Liver (tissue), 8 donors: ENCODE measurements at regions not wholly inside any gene's neighbourhood (a gene's known extent, or its start where the extent isn't known, plus 50 kb on each side); places are given as distances from the start of the nearest gene placed in this dataset.

Experiments used
- DNase-seq: peaks from one replicate; pipeline ENCODE4 v3.0.0-alpha.2; 2017; ENCODE audit warnings: low spot score
- H3K27ac ChIP-seq, 2 donors: one replicate each; pipeline ENCODE4 v1.7.0; 2013; ENCODE audit warnings: inconsistent platforms in 2 of 2, low read length in 2 of 2, control low read depth in 1 of 2, low read depth in 1 of 2, mild to moderate bottlenecking in 1 of 2
- H3K27me3 ChIP-seq, 4 donors: one replicate each; pipeline versions ENCODE4 v1.6.1 to v1.7.0; 2013; ENCODE audit warnings: low read length in 3 of 4, inconsistent platforms in 1 of 4, mild to moderate bottlenecking in 1 of 4, moderate library complexity in 1 of 4; ENCODE audit not compliant: control insufficient read depth in 4 of 4, insufficient read depth in 4 of 4
- H3K36me3 ChIP-seq, 4 donors: one replicate each; pipeline versions ENCODE4 v1.6.1 to v1.7.0; 2013; ENCODE audit warnings: low read length in 3 of 4, mild to moderate bottlenecking in 3 of 4, low read depth in 1 of 4, moderate library complexity in 1 of 4; ENCODE audit not compliant: control insufficient read depth in 4 of 4, insufficient read depth in 3 of 4
- H3K4me1 ChIP-seq, 4 donors: one replicate each; pipeline versions ENCODE4 v1.6.1 to v1.7.0; 2013; ENCODE audit warnings: low read length in 3 of 4, mild to moderate bottlenecking in 3 of 4, moderate library complexity in 1 of 4; ENCODE audit not compliant: control insufficient read depth in 4 of 4, insufficient read depth in 4 of 4
- H3K4me3 ChIP-seq, 3 donors: one replicate each; pipeline versions ENCODE4 v1.6.1 to v1.7.0; 2013; ENCODE audit warnings: low read length in 3 of 3, control low read depth in 1 of 3, low read depth in 1 of 3, mild to moderate bottlenecking in 1 of 3
- H3K9ac ChIP-seq, 2 donors: one replicate each; pipeline ENCODE4 v1.7.0; 2013; ENCODE audit warnings: low read length in 2 of 2, mild to moderate bottlenecking in 2 of 2, moderate library complexity in 2 of 2, control low read depth in 1 of 2, low read depth in 1 of 2
- H3K9me3 ChIP-seq, 4 donors: one replicate each; pipeline versions ENCODE4 v1.6.1 to v1.7.0; 2013; ENCODE audit warnings: low read length in 3 of 4; ENCODE audit not compliant: control insufficient read depth in 4 of 4
- ATF3 ChIP-seq: IDR thresholded peaks from 2 replicates; pipeline ENCODE4 v1.6.1; 2016; ENCODE audit warnings: antibody characterized with exemption
- EGR1 ChIP-seq, 2 donors: IDR thresholded peaks; 2 replicates each; pipeline ENCODE4 v1.6.1; 2016 to 2018; ENCODE audit warnings: antibody characterized with exemption in 2 of 2, low read depth in 2 of 2
- FOXA1 ChIP-seq: IDR thresholded peaks from 2 replicates; pipeline ENCODE4 v1.6.1; 2016; ENCODE audit warnings: antibody characterized with exemption
- FOXA2 ChIP-seq: IDR thresholded peaks from 2 replicates; pipeline ENCODE4 v1.6.1; 2016; ENCODE audit warnings: antibody characterized with exemption
- GABPA ChIP-seq, 2 donors: IDR thresholded peaks in 1 of 2; conservative IDR thresholded peaks in 1 of 2; 2 replicates each; pipeline ENCODE4 v1.6.1; 2016; ENCODE audit warnings: antibody characterized with exemption in 2 of 2, mild to moderate bottlenecking in 1 of 2, moderate library complexity in 1 of 2
- HNF4A ChIP-seq, 2 donors: conservative IDR thresholded peaks; 2 replicates each; pipeline ENCODE4 v1.6.1; 2016; ENCODE audit warnings: antibody characterized with exemption in 2 of 2, mild to moderate bottlenecking in 2 of 2
- JUND ChIP-seq, 2 donors: IDR thresholded peaks; 2 replicates each; pipeline ENCODE4 v1.6.1; 2016; ENCODE audit warnings: antibody characterized with exemption in 2 of 2
- MAX ChIP-seq: IDR thresholded peaks from 2 replicates; pipeline ENCODE4 v1.6.1; 2016; ENCODE audit warnings: antibody characterized with exemption
- NR2F2 ChIP-seq: IDR thresholded peaks from 2 replicates; pipeline ENCODE4 v1.6.1; 2016; ENCODE audit warnings: antibody characterized with exemption
- RAD21 ChIP-seq, 2 donors: IDR thresholded peaks; 2 replicates each; pipeline ENCODE4 v1.6.1; 2016; ENCODE audit warnings: antibody characterized with exemption in 2 of 2, mild to moderate bottlenecking in 2 of 2
- RXRA ChIP-seq, 2 donors: IDR thresholded peaks; 2 replicates each; pipeline ENCODE4 v1.6.1; 2017 to 2018; ENCODE audit warnings: antibody characterized with exemption in 2 of 2, mild to moderate bottlenecking in 1 of 2
- SP1 ChIP-seq: IDR thresholded peaks from 2 replicates; pipeline ENCODE4 v1.6.1; 2018; ENCODE audit warnings: antibody characterized with exemption, mild to moderate bottlenecking
- TAF1 ChIP-seq: conservative IDR thresholded peaks from 2 replicates; pipeline ENCODE4 v1.6.1; 2016; ENCODE audit warnings: antibody characterized with exemption, mild to moderate bottlenecking
- YY1 ChIP-seq: IDR thresholded peaks from 2 replicates; pipeline ENCODE4 v1.6.1; 2016; ENCODE audit warnings: antibody characterized with exemption, mild to moderate bottlenecking
- WGBS: extraction: QIAGEN DNeasy Blood & Tissue Kit; methylation state at CpG from one replicate; pipeline ENCODE4 v1.1.7; 2013; 5-methylcytosine and 5-hydroxymethylcytosine counted together
- TF ChIP-seq, protein P1 (sequence below): fragments of 150-350 bp; IDR thresholded peaks from 2 replicates; pipeline ENCODE4 v1.5.1; 2017; ENCODE audit warnings: improper control_type of control experiment, low read depth, low read length; ENCODE audit not compliant: missing input control
- TF ChIP-seq, protein P2 (sequence below): IDR thresholded peaks from 2 replicates; pipeline ENCODE4 v1.6.1; 2016; ENCODE audit warnings: antibody characterized with exemption
- TF ChIP-seq, protein P3 (sequence below): IDR thresholded peaks from 2 replicates; pipeline ENCODE4 v1.6.1; 2016; ENCODE audit warnings: antibody characterized with exemption, mild to moderate bottlenecking
- donor health status: healthy.
- donor health status: healthy.
- donor health status: healthy.
- donor health status: healthy.
- donor health status: healthy.

- no peak for DNase-seq
- Histone ChIP-seq H3K4me1 (peaks cover 0 to under 1% (median under 1%) of the 10 kb centered on the region in 4 donors), H3K9me3 (no peaks in the 10 kb centered on the region), H3K4me3 (no peak overlapping the region), H3K36me3 (no peaks in the 10 kb centered on the region), H3K27me3 (no peaks in the 10 kb centered on the region), H3K9ac (no peak overlapping the region), H3K27ac (no peak overlapping the region)
- TF ChIP-seq SP1 (no peak), TAF1 (no peak), GABPA (IDR thresholded peaks at IDR 0.05 in 1 of 2, conservative IDR thresholded peaks at IDR 0.05 in 1 of 2) (no peak), JUND (IDR thresholded peaks at IDR 0.05) (no peak), YY1 (no peak), NR2F2 (no peak), EGR1 (IDR thresholded peaks at IDR 0.05; ENCODE audit: low read depth in 2 of 2) (no peak), MAX (no peak), RXRA (IDR thresholded peaks at IDR 0.05) (no peak), FOXA2 (no peak), FOXA1 (no peak), ATF3 (no peak)
- TF ChIP-seq, protein P1, sequence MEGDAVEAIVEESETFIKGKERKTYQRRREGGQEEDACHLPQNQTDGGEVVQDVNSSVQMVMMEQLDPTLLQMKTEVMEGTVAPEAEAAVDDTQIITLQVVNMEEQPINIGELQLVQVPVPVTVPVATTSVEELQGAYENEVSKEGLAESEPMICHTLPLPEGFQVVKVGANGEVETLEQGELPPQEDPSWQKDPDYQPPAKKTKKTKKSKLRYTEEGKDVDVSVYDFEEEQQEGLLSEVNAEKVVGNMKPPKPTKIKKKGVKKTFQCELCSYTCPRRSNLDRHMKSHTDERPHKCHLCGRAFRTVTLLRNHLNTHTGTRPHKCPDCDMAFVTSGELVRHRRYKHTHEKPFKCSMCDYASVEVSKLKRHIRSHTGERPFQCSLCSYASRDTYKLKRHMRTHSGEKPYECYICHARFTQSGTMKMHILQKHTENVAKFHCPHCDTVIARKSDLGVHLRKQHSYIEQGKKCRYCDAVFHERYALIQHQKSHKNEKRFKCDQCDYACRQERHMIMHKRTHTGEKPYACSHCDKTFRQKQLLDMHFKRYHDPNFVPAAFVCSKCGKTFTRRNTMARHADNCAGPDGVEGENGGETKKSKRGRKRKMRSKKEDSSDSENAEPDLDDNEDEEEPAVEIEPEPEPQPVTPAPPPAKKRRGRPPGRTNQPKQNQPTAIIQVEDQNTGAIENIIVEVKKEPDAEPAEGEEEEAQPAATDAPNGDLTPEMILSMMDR, result no peak
- TF ChIP-seq, protein P2, sequence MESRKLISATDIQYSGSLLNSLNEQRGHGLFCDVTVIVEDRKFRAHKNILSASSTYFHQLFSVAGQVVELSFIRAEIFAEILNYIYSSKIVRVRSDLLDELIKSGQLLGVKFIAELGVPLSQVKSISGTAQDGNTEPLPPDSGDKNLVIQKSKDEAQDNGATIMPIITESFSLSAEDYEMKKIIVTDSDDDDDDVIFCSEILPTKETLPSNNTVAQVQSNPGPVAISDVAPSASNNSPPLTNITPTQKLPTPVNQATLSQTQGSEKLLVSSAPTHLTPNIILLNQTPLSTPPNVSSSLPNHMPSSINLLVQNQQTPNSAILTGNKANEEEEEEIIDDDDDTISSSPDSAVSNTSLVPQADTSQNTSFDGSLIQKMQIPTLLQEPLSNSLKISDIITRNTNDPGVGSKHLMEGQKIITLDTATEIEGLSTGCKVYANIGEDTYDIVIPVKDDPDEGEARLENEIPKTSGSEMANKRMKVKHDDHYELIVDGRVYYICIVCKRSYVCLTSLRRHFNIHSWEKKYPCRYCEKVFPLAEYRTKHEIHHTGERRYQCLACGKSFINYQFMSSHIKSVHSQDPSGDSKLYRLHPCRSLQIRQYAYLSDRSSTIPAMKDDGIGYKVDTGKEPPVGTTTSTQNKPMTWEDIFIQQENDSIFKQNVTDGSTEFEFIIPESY, result no peak
- TF ChIP-seq, protein P3, sequence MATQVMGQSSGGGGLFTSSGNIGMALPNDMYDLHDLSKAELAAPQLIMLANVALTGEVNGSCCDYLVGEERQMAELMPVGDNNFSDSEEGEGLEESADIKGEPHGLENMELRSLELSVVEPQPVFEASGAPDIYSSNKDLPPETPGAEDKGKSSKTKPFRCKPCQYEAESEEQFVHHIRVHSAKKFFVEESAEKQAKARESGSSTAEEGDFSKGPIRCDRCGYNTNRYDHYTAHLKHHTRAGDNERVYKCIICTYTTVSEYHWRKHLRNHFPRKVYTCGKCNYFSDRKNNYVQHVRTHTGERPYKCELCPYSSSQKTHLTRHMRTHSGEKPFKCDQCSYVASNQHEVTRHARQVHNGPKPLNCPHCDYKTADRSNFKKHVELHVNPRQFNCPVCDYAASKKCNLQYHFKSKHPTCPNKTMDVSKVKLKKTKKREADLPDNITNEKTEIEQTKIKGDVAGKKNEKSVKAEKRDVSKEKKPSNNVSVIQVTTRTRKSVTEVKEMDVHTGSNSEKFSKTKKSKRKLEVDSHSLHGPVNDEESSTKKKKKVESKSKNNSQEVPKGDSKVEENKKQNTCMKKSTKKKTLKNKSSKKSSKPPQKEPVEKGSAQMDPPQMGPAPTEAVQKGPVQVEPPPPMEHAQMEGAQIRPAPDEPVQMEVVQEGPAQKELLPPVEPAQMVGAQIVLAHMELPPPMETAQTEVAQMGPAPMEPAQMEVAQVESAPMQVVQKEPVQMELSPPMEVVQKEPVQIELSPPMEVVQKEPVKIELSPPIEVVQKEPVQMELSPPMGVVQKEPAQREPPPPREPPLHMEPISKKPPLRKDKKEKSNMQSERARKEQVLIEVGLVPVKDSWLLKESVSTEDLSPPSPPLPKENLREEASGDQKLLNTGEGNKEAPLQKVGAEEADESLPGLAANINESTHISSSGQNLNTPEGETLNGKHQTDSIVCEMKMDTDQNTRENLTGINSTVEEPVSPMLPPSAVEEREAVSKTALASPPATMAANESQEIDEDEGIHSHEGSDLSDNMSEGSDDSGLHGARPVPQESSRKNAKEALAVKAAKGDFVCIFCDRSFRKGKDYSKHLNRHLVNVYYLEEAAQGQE, result no peak
- 66% methylated on average over 12 of the region's 12 CpGs for WGBS
Observed at GRCh38 chr6:166692723-166693302, 65.8 kb upstream of the RPS6KA2 start.

DNA sequence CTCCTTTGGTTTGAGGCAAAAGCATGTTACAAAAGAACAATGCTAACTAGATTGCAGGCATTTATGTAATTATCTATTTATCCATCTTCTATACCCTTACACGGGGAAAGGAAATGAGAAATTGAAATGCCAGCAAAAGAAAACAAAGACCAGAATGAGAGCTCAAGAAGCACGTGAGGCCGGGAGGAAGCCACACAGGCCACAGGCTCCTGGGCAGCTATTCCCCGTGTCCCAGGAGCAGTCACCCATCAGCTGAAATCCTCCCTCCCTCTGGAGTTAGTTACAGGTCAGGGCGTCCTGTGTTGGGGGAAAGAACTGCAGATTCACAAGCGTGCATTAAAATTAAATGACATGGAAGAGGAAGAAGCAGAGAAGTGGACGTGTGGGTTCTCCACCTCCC, 64.7 kb upstream of the RPS6KA2 start:
- 61% methylated on average over 7 of the region's 7 CpGs for WGBS
- Histone ChIP-seq H3K36me3 (no peaks in the 10 kb centered on the region), H3K27ac (no peak overlapping the region), H3K27me3 (no peaks in the 10 kb centered on the region), H3K4me3 (no peak overlapping the region), H3K4me1 (peaks cover 0 to 9% (median 2%) of the 10 kb centered on the region in 4 donors), H3K9ac (no peak overlapping the region), H3K9me3 (no peaks in the 10 kb centered on the region)
- DNase-seq, result no peak
- TF ChIP-seq YY1 (no peak), EGR1 (IDR thresholded peaks at IDR 0.05; ENCODE audit: low read depth in 2 of 2) (no peak), NR2F2 (no peak), HNF4A (conservative IDR thresholded peaks at IDR 0.05) (no peak), SP1 (no peak), JUND (IDR thresholded peaks at IDR 0.05) (no peak), RAD21 (IDR thresholded peaks at IDR 0.05) (no peak)
- TF ChIP-seq, protein P3, result no peak
